IPS-NIHi7 (cell line): ENCODE measurements at regions not wholly inside any gene's neighbourhood (a gene's known extent, or its start where the extent isn't known, plus 50 kb on each side); places are given as distances from the start of the nearest gene placed in this dataset.

ENCODE experiments used
- DNase-seq: peaks from one replicate; pipeline ENCODE4 v3.0.0; 2012; ENCODE audit warnings: mixed read lengths; ENCODE audit errors: extremely low spot score

DNA sequence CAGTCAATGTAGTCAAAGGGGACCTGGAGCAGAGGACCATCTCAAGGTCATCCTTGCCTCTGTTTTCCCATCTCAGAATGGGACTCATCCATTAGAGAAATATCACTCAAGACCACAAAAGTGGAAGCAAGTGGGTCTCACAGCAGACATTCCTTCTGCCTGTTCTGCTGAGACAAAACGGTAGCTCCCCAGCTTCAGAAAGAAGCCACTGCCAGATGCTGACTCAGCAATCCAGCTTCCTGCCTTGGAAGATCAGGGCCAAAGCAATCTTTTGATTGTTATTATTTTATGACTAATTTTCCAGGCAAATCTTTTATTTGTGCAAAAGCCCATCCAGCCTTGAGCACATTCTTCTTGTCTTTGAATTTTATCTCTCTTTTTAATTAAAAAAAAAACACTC is 86.8 kb downstream of the CCT6B start:
- no peak for DNase-seq

DNA sequence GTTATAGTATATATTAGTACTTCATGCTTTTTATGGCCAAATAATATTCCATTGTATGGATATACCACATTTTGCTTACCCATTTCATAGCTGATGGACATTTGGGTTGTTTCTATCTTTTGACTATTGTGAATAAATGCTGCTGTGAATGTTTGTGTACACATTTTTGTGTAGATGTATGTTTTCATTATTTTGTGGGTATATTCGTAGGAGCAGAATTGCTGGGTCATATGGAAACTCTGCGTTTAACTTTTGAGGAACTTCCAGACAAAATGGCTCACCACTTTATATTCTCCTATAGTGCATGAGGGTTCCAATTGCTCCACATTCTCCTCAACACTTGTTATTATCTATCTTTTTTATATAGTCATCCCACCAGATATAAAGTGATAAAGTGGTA is 88.6 kb downstream of the CCT6B start:
- no peak for DNase-seq

DNA sequence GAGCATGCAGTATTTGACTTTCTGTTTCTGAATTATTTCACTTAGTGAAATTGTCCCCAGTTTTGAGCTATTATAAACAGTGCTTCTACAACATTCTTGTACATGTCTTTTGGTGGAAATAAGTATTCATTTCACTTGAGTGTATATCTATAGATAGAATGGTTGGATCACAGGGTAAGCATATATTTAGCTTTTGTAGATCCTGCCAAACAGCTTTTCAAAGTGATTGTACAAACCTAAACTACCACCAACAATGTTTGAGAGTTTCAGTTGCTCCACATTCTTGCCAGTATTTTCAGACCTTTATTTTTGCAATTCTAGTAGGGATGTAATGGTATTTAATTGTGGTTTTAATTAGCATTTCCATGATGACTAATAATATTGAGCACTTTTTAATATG is 91.6 kb downstream of the CCT6B start:
- DNase-seq = no peak

DNA sequence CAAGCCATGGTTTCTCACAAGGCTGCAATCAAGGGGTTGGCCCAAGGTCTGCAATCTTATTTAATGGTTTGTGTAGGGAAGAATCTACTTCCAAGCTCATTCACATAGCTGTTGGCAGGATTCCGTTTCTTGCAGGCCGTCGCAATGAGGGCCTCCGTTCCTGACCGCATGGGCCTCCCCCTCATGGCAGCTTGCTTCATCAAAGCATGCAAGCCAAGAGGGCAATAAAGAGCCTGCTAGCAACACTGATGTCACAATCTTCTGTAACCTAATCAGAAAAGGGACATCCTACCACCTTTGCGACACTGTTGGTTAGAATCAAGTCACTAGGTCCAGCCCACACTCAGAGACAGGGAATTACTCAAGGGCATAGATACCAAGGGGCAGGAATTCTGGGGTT is 95.5 kb downstream of the CCT6B start:
- no peak for DNase-seq

DNA sequence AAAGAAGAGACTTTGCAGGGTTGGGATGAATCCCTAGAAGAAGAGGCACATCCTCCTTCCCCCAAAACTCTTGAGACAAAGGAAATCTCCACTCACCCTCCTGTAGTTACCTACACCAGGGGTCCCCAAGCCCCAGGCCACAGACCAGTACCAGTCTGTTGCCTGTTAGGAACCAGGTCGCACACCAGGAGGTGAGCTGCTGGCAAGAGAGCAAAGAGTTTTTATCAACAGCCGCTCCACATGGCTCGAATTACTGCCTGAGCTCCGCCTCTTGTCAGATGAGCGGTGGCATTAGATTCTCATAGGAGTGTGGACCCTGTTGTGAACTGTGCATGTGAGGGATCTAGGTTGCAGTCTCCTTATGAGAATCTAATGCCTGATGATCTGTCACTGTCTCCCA is 98.9 kb downstream of the CCT6B start:
- no peak for DNase-seq

DNA sequence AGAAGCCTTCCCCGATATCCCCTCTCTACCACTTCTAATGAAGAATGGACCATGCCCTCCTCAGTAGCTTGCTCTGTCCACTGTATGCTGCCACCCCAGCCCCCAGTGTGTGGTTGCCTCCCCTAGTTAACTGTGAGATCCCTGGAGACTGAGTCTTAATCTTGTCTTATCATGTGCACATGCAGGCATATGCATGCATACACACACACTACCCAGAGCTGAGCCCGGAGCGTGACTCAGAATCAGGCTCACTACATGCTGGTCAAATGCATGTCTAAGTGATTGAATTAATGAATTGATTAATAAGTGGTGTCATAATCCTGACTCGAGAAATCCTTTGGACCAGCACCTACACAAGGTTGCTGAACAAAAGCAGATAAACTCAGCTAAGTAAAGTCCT is 99.4 kb downstream of the CCT6B start:
- no peak for DNase-seq

DNA sequence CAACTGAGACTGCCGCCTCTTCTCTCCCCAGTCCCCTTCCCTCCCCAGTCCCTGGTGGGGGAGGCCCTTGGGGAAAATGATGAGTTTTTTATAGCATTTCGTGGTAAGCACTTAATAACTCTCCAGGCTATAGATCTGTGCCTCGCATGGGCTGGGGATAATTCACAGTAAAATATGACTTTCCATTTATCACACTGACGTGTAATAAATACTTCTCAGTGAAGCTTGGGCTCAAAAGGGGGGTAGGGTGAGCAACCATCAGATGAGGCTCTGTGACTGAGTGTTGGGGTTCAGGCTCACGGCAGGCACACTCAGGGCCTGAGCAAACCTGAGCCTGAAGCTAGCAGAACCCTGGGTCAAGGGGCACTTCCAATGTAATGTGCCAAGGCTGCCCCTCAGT is 101.6 kb downstream of the CCT6B start:
- DNase-seq = no peak

DNA sequence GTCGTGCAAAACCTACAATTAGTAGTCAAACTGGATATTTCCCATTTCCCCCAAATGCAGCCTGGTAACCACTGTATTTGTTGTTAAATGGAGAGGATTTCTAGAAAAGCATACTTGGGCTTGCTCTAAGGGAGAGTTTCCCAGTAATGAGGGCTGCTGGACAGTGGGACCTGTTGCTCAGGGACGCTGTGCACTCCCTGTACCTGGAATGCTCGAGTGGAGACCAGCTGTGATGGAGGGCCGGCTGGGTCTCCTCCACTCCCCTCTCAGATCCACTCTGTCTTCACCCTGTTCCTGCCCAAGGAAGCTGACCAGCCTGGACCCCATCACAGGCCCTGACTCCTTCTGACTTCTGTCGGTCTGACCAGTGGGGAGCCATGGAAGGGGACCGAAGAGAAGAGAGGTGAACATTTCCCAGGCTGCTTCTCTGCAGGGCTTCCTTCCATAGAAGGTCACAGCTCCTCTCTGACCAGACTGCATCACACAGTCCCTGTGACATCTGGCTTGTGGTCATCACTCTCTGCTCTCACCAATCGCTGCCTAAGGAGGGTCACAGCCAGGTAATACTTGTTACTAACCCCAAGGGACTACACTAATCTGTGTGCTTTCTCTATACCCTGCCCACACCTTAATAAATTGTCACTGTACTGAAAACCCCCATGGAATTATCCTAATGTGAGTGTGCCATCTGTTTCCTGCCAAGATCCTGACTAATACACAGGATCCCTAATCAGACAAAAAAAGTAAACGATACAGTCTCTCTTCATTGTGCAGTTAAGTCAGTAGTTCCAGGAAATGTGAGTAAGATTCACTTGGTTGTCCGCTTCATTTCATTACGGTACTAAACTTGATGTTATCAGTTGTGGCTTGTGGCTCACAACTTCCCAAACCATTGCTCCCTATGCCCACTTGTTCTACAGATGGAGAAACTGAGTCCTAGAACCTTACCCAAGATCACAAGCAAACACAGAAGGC is 102.4 kb downstream of the CCT6B start:
- DNase-seq = no peak

DNA sequence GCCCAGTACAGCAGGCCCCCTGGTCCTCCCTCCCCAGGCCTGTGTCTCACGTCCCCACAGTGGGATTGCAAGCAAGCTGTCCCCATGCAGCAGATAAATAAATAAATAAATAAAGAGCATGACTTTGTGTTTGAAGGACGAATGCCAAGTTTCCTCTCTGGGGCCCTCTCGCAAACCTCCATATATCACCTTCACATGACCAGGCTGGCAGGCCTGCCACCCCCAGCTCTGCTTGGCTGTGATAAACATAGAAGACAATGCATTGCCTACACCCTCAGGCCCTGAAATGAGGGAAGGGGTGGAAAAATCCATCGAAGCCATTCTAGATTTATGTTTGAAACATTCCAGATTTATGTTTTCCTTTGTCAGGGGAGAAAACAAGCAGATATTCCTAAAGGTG is 107.3 kb downstream of the CCT6B start:
- DNase-seq = no peak

DNA sequence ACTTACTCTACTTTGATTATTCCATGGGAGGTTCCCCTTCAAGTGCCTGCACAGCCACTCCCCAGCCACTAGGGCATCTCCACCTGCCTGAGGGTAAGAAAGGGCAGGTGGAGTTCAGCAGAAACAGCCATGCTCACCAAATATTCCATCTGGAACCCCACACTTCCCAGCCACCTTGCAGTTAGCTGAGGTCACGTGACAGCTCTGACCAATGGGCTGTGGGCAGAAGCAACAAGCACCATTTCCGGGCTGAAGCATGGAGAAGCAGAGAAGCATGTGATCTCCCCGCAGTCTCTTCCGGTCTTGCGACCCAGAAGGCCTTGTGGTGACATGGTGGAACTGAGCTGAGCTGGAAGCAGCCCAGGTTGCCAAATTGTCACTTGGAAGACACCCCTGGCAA is 108.6 kb downstream of the CCT6B start:
- peak; percentile 38 for DNase-seq

DNA sequence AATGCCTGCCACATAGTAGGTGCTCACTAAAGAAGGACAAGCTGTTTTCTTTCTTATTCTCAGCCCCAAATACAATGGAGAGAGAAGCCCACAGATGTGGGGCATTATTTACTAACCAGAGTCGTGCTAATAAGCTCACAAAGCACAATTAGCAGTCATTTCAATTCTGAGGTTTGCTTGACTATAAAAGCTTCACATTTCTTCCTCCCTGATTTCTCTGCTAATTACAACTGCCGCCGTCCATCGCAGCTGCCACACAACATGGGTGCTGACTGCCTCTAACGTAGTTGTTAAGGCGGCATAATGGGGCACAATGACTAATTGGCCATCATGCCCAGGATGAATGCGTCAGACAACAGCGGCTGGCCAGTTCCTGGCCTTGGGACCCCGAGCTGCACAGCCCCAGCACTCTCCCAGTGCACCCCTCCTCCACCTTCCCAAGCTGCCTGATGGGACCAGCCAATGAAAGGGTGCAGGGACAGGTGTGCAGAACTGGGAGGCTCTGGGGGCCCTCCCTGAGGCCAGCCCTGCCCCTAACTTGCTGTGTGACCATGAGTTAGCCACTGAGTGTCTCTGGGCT is 109.2 kb downstream of the CCT6B start:
- no peak for DNase-seq

DNA sequence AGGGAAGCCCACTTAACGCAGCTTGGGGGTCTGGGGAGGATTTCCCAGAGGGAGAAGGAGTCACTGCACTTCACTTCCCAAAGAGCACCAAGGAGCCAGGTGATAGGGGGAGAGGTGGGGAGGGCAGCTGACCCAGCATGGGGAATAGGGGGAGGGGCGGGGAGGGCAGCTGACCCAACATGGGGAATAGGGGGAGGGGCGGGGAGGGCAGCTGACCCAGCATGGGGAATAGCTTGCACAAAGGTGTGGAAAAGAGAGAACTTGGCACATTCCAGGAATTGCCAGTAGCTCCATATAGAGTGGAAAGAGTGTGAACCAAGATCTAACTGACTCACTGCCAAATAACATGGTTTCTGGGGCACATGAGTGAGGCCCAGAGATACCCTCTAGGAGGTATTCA is 110.3 kb downstream of the CCT6B start:
- DNase-seq = no peak

DNA sequence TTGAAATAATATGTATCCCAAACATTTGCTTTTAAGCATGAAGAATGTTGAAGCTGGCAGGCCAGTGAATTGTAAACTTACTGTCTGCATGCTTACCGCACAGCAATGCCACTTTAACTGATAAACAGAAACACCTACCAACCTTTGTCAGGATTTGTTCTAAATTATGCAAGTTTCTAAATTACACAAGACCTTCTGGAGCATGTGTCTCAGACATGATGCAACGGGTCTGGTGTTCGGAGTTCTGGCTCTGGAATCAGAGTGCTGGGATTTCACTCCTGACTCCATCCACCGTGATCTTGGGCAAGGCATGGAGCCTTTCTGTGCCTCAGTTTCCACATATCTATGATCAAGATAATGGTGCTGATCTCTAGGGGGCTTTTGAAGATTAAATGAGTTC is 111.2 kb downstream of the CCT6B start:
- DNase-seq = no peak

DNA sequence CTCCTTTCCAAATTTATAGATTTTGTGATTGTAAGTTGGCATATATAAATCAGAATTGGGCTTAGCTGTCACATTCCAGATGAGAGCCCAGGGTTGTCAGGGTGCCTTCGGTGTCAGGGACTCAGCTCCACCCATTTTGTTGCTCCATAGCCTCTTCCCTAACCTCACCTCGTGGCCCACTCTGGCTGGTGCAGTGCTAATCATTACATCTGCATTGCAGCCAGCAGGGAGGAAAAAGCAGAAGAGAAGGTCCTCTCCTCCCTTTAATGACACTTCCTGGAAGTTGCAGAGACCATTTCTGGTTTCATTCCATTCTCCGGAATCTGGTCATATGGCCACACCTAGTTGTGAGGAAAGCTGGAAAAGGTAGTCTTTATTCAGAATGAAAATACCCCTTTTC is 113.3 kb downstream of the CCT6B start:
- DNase-seq = no peak

DNA sequence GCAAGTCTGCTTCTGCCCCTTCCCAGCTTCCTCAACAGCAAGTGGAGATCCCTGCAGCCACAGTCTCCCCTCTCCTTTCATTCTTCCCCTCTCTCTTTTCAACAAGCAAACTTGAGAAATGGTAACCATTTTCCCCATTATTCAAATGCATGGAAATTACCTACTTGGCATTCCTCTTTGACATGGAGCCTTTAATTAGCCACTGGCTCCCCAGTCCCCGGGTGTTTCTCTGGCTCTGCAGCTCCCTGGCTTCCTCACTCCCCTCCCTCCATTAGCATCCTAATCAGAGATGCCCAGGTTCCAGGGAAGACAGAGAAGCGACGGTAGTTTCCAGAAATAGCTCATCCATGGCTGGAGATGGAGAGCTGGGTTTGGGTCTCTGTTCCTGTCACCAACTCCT is 116.0 kb downstream of the CCT6B start:
- DNase-seq = no peak

DNA sequence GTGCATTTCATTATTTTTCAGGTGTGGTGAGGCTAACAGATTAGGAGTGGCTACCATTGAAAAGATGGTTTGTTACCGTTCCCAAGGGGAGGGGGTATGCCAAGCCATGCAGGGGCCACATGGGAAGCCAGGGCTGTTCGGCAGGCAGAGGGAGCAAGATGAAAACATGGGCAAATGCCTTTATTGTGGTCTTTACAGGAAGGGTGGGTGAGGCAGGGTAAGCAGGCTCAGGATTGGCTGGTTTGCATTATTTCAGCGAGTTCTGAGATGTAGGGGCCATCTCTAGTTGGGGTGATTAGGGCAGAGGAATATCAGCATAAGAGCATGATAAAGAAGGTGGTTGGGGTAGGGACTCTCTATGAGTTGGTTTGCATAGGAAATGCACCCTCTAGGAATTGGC is 117.6 kb downstream of the CCT6B start:
- DNase-seq = no peak

DNA sequence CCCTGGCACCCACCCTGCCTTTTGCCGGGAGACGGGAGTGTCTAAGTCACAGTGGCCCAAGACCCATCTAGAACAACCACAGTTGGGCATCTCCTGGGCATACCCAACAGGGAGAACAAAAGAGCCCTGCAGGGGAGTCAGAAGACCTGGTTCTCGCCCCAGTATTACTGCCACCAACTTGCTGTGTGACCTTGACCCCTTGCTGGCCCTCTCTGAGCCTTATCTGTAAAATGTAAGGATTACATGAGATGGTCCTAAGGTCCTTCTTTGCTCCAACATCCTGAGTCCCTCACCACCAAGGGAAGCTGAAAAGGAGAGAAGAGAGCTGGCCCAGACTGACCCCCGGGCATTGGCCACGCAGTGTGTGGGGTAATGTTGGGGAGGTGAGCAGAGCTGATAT is 119.0 kb downstream of the CCT6B start:
- DNase-seq = no peak

DNA sequence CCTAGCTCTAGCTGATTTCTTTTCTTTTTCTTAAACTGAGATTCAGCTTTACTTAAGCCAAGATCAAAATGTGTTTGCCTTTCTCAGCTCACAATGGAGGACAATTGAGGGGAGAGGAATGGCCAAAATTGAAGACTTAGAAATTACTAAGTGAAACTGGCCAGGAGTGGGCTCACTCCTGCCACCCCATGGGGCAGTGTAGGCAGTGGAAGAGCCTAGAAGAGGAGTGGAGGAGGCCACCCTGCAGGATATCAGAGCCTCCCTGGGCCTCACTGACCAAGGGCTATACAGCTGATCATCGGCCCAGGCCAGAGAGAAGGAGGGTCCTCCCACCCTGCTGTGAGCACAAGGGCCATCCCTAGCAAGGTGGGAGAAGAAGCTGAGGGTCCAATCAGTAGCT is 119.8 kb downstream of the CCT6B start:
- peak; percentile 47 for DNase-seq

DNA sequence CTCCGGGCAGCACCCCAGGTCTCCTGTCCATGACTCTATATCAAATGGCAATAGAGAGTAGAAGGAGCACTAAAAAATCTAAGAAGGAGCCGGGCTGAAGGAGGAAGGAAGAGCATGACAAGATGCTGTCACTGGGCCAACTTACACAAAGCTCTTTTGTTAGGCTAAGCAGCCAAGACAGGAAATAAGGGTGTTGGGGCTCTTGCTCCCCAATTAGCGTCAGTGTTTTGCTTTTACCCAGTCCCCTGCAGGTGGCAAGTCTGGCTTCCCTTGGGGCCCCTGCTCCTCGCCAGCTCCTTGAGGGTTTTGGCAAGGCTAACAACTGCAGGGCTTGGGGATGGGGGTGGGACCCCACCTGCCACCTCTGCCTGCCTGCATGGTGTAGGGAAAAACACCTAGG is 120.5 kb downstream of the CCT6B start:
- DNase-seq = no peak

DNA sequence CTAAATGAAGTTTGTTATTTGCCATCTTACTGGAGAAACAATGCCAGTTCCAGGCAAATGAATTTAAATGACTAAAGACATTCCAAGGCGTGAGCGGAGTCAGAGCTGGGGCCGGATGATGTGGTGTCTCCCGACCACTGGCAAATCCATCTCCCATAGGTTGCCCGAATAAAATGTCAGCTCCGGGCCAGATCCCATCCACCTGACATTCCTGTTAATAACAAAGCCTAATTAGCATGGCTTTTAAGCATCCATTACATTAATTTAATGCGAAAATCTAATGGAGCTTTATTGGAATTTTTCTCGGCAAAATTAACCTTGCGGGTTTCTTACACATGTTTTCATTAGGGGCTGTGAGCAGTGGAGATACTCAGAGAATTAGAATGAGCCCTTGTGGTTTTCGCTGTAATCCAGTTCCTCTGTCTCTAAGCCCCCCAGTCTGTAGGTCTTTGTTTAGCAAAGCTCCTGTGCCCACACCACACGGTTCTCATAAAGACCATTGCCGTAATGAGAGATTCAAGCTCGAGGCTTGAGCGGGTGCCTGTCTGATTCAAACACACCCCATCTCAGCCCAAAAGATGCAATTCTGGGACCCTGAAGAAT is 123.3 kb downstream of the CCT6B start:
- no peak for DNase-seq

DNA sequence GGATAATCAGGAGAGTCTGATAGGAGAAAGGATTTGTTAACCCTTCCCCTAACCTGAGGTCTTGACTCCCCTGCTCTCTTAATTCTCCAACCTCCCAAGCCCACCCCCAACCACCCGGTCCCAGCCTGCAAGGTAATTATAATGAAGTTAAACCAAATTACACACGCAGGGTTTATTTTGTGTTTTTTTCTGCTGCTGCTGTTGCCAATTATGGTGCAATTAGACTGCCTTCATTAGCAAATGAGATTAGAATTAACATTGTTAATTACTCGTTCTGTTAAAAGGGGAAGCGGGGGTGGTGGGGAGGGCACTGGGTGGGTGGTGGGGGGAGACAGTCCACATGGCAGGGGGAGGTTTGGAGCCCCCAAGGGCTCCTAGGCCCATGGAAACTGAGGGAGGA is 128.9 kb downstream of the CCT6B start:
- no peak for DNase-seq

DNA sequence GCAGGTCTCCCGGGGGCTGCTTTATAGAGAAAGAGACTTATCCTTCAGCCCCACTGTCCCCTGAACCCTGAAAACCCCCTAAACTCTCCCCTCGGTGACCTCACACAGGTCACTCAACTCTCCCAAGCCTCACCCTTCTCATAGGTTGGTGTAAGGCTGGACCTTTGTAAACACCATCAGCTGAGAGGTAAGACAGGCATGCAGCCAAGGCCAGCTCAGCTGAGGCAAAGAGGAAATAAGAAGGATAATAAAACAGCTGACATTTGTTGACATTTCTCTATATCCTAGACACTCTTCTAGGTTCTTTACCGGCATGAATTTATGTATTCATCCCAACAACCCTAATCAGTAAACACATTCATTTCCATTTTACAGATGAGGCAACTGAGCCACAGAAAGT is 134.3 kb downstream of the CCT6B start:
- no peak for DNase-seq

DNA sequence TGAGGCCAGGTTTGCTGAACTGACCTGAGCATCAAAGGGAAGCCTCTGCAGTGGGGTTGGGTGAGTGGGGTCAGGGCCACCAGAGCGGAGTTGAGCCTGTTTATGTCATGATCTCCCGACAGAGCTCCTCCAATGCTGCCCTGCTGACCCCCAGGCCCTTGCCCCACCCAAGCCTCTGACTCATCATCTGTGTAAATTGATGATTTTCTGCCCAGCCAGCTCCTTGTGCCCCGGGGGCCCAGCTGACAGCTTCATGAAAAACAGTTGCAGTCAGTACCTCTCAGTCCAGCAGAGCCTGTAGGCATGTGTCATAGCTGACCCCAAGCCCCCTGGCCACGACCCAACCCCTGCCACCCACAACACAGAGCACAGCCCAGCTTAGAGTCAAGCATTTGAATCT is 134.9 kb downstream of the CCT6B start:
- no peak for DNase-seq
